Sigmoid colon (tissue), 6 donors: ENCODE measurements at regions not wholly inside any gene's neighbourhood (a gene's known extent, or its start where the extent isn't known, plus 50 kb on each side); places are given as distances from the start of the nearest gene placed in this dataset.

Source experiments
- DNase-seq: peaks from one replicate; pipeline ENCODE4 v3.0.0-alpha.2; 2019
- H3K27ac ChIP-seq, 4 donors: fragments of 200-600 bp; sonication (generic); one replicate each; pipeline ENCODE4 v1.5.1; 2016 to 2019; ENCODE audit warnings: mild to moderate bottlenecking in 1 of 4
- H3K27me3 ChIP-seq, 3 donors: fragments of 200-600 bp; sonication (generic); one replicate each; pipeline ENCODE4 v1.5.1; 2019; ENCODE audit warnings: mild to moderate bottlenecking in 1 of 3
- H3K36me3 ChIP-seq, 4 donors: fragments of 200-600 bp; sonication (generic); one replicate each; pipeline ENCODE4 v1.5.1; 2016 to 2019
- H3K4me1 ChIP-seq, 4 donors: fragments of 200-600 bp; sonication (generic); one replicate each; pipeline ENCODE4 v1.5.1; 2017 to 2019
- H3K4me3 ChIP-seq, 4 donors: fragments of 200-600 bp; sonication (generic); one replicate each; pipeline ENCODE4 v1.5.1; 2017 to 2019; ENCODE audit warnings: mild to moderate bottlenecking in 2 of 4, moderate library complexity in 1 of 4
- H3K9me3 ChIP-seq, 4 donors: fragments of 200-600 bp in 3 of 4; sonication (generic) in 3 of 4; one replicate each; pipeline versions ENCODE4 v1.5.1 to v1.6.1; 2013 to 2019
- CTCF ChIP-seq, 4 experiments: fragments of 450-650 bp in 3 of 4; fragments of 200-600 bp in 1 of 4; IDR thresholded peaks; one replicate each; pipeline ENCODE4 v1.5.1; 2016 to 2019; ENCODE audit warnings: antibody characterized with exemption in 4 of 4, mild to moderate bottlenecking in 3 of 4, moderate library complexity in 2 of 4
- EP300 ChIP-seq, 4 donors: sonication (generic); formaldehyde crosslinking; IDR thresholded peaks; one replicate each; pipeline ENCODE4 v1.6.1; 2017; ENCODE audit warnings: antibody characterized with exemption in 4 of 4
- POLR2A ChIP-seq, 2 donors: fragments of 450-650 bp; IDR thresholded peaks; one replicate each; pipeline ENCODE4 v1.6.1; 2016; ENCODE audit warnings: antibody characterized with exemption in 2 of 2, mild to moderate bottlenecking in 2 of 2, moderate library complexity in 2 of 2
- POLR2AphosphoS5 ChIP-seq, 4 donors: sonication (generic); formaldehyde crosslinking; IDR thresholded peaks; one replicate each; pipeline ENCODE4 v1.6.1; 2017; ENCODE audit warnings: antibody characterized with exemption in 4 of 4
- WGBS, 2 donors: extraction: QIAGEN DNeasy Blood & Tissue Kit; methylation state at CpG; one replicate each; pipeline ENCODE4 v1.1.7; 2013; 5-methylcytosine and 5-hydroxymethylcytosine counted together
- intact Hi-C: fragments of 100-400 bp; cut with DNase I; formaldehyde crosslinking; loops from one replicate; pipeline ENCODE4 v1.15.1; 2023
- donor health status: healthy with polysubstance abuse.
- donor health status: healthy.

- DNase-seq: no peak
- TF ChIP-seq EP300 (IDR thresholded peaks at IDR 0.05): no peak
- TF ChIP-seq CTCF (IDR thresholded peaks at IDR 0.05): no peak
- no peak for TF ChIP-seq POLR2A (IDR thresholded peaks at IDR 0.05)
- TF ChIP-seq POLR2AphosphoS5 (IDR thresholded peaks at IDR 0.05): no peak
Measured at GRCh38 chr7:53988376-53988775, 553.8 kb upstream of the VSTM2A start.

GRCh38 chr7:53993224-53993623, 549.0 kb upstream of the VSTM2A start:
- no peaks in the 10 kb centered on the region for H3K4me1 ChIP-seq
- no peaks in the 10 kb centered on the region for H3K9me3 ChIP-seq
- no peaks in the 10 kb centered on the region for H3K27me3 ChIP-seq
- intact Hi-C loops: no loop called here
- no peak for DNase-seq
- no peak overlapping the region for H3K27ac ChIP-seq
- WGBS, 2 donors: 68 to 78% methylated on average over 3 of the region's 3 CpGs
- no peak for TF ChIP-seq POLR2A (IDR thresholded peaks at IDR 0.05)
- TF ChIP-seq CTCF (IDR thresholded peaks at IDR 0.05): no peak
- no peak for TF ChIP-seq POLR2AphosphoS5 (IDR thresholded peaks at IDR 0.05)
- TF ChIP-seq EP300 (IDR thresholded peaks at IDR 0.05): no peak
- no peaks in the 10 kb centered on the region for H3K36me3 ChIP-seq
- no peak overlapping the region for H3K4me3 ChIP-seq

More at GRCh38 chr7:53988376-53988775, 553.8 kb upstream of the VSTM2A start:
- H3K4me3 ChIP-seq: no peak overlapping the region
- H3K9me3 ChIP-seq: peaks cover 0 to 10% (median 0%) of the 10 kb centered on the region in 4 donors
- WGBS, 2 donors: 65 to 80% methylated on average over 2 of the region's 2 CpGs
- no peaks in the 10 kb centered on the region for H3K4me1 ChIP-seq
- H3K27me3 ChIP-seq: no peaks in the 10 kb centered on the region
- no peaks in the 10 kb centered on the region for H3K36me3 ChIP-seq
- intact Hi-C loops: no loop called here
- H3K27ac ChIP-seq: no peak overlapping the region

- no peaks in the 10 kb centered on the region for H3K27me3 ChIP-seq
- DNase-seq: no peak
- intact Hi-C loops: no loop called here
- H3K9me3 ChIP-seq: peaks cover 0 to 3% (median 0%) of the 10 kb centered on the region in 4 donors
- 69% methylated on average over 1 of the region's 1 CpG for WGBS, 2 donors
- no peak overlapping the region for H3K4me3 ChIP-seq
- TF ChIP-seq POLR2AphosphoS5 (IDR thresholded peaks at IDR 0.05) (no peak), CTCF (IDR thresholded peaks at IDR 0.05) (no peak), POLR2A (IDR thresholded peaks at IDR 0.05) (no peak), EP300 (IDR thresholded peaks at IDR 0.05) (no peak)
- H3K36me3 ChIP-seq: no peaks in the 10 kb centered on the region
- no peaks in the 10 kb centered on the region for H3K4me1 ChIP-seq
- H3K27ac ChIP-seq: no peak overlapping the region
Measured at GRCh38 chr7:53996876-53997275, 545.3 kb upstream of the VSTM2A start.

- no peak for DNase-seq
- no peak overlapping the region for H3K4me3 ChIP-seq
- H3K4me1 ChIP-seq: no peaks in the 10 kb centered on the region
- WGBS, 2 donors: 84 to 87% methylated on average over 2 of the region's 2 CpGs
- H3K9me3 ChIP-seq: peaks cover 0 to 4% (median 0%) of the 10 kb centered on the region in 4 donors
- H3K36me3 ChIP-seq: no peaks in the 10 kb centered on the region
- no peak overlapping the region for H3K27ac ChIP-seq
- TF ChIP-seq CTCF (IDR thresholded peaks at IDR 0.05) (no peak), POLR2A (IDR thresholded peaks at IDR 0.05) (no peak), POLR2AphosphoS5 (IDR thresholded peaks at IDR 0.05) (no peak), EP300 (IDR thresholded peaks at IDR 0.05) (no peak)
- no peaks in the 10 kb centered on the region for H3K27me3 ChIP-seq
- intact Hi-C loops: no loop called here
Measured at GRCh38 chr7:54014765-54015164, 527.4 kb upstream of the VSTM2A start.

- no peak for DNase-seq
- Histone ChIP-seq H3K9me3 (peaks cover 0 to 4% (median 0%) of the 10 kb centered on the region in 4 donors), H3K27ac (no peak overlapping the region), H3K27me3 (no peaks in the 10 kb centered on the region), H3K36me3 (no peaks in the 10 kb centered on the region), H3K4me3 (no peak overlapping the region), H3K4me1 (no peaks in the 10 kb centered on the region)
- intact Hi-C loops: no loop called here
- no peak for TF ChIP-seq EP300 (IDR thresholded peaks at IDR 0.05)
- no peak for TF ChIP-seq POLR2A (IDR thresholded peaks at IDR 0.05)
- TF ChIP-seq CTCF (IDR thresholded peaks at IDR 0.05): no peak
- TF ChIP-seq POLR2AphosphoS5 (IDR thresholded peaks at IDR 0.05): no peak
- whole genome bisulfite sequencing, 2 donors: 78 to 83% methylated on average over 2 of the region's 2 CpGs
Measured at GRCh38 chr7:54015251-54015650, 526.9 kb upstream of the VSTM2A start.
